K562 (cell line): ENCODE measurements at regions not wholly inside any gene's neighbourhood (a gene's known extent, or its start where the extent isn't known, plus 50 kb on each side); places are given as distances from the start of the nearest gene placed in this dataset.

Experiments
- ZBTB40 ChIP-seq, 2 experiments: fragments of 450-650 bp in 1 of 2; sonication (generic) in 1 of 2; formaldehyde crosslinking in 1 of 2; IDR thresholded peaks; 2 replicates each; pipeline versions ENCODE4 v1.7.1 to v1.9.0; 2016 to 2022; ENCODE audit warnings: inconsistent platforms in 1 of 2, mild to moderate bottlenecking in 1 of 2, missing genetic modification reagents in 1 of 2

GRCh38 chr19:28705008-28705407 lies 507.9 kb downstream of the UQCRFS1 start (continued):
- TF ChIP-seq ZBTB40 (IDR thresholded peaks at IDR 0.05) (no peak), ZBTB40 (CRISPR knock-in tag; IDR thresholded peaks at IDR 0.05) (no peak)
